DMS53 (cell line): ENCODE measurements at regions not wholly inside any gene's neighbourhood (a gene's known extent, or its start where the extent isn't known, plus 50 kb on each side); places are given as distances from the start of the nearest gene placed in this dataset.

ENCODE experiments used
- DNase-seq: peaks from one replicate; lab custom pipeline; 2025; lab: John Stamatoyannopoulos, UW

DNA sequence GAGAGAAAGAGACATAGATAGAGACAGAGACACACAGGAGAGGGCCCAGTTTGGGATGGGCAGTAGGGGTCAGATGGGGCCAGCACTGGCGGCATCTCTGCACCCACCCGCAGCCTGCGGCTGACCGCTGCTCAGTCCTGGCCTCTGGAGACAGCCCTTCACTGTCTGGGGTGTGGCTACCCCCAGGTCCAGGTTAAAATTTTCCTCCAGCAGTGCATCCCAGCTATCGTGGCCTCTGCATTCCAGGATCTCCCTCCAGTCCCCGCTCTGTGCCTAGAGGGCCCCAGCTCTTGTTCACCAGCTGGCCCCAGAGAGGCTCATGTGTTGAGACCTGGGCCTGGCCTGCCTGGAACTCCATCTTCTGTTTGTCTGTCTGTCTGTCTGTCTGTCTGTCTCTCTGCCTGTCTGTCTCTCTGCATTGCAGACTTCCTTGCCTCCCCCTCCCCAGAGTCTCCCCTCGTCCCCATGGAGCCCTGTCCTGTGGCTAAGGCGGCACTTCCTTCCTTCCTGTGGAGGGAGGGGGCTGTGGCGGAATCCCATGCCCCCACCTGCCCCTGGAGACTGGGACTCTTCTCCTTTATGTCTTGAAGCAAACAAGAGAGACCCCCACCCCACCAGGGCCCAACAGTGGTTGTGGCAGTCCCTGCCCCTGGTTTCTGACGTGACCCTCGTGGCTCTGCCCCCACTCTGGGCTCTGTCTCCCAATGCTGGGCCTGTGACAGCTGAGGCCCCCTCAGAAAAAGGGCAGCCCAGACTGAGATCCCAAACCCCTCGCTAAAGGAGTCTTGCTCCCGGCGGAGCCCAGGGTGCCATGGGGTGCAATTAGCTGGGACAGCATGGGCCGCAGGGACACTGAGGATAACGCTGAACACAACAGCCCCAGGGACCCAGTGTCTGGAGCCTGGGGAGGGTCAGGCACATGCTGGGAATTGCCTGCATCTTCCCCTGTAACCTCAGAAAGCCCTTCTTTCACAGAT lies 241.8 kb downstream of the NPHP4 start:
- DNase-seq, result no peak

DNA sequence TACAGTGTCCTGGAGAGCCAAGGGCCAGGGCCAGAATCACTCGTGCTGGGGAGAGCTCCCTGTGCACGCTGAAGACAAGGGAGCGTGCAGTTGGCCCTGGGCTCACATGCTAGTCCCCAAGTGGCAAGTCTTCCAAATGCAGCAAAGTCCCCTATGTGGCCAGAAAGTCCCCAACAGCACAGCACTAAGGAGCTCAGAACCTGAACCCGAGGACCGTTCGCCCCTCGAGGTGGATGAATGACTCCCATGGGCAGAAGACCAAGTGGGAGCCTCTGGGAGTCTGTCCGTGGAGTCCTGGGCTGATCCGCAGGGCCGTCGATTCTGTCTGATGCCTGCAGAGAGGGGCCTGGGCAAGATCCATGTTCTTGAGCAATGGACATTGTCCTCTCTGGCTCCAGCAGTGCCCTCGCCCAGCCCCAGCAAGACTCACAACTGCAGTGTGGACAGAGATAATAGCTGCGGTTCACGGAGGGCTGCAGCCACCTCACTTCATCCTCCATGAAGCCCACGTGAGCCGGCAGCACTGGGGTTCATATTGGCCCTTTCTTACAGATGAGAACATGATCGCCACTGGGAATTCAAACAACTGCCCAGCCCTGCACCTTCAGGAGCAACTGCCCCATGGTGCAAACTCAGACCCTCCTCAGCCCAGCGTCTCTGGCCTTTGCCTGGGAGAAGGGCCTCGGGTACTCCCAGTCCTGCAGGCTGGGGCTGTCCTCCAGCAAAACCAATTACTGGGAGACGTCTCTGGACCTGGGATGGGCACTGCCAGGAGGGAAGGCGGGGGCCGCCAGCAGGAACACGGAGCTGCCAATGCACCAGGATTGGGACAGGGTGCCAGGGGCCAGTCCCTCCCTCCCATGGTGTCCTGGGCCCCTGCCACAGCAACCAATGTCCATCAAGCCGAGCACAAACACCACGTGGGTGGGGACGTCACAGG lies 243.7 kb downstream of the NPHP4 start:
- DNase-seq, result no peak

DNA sequence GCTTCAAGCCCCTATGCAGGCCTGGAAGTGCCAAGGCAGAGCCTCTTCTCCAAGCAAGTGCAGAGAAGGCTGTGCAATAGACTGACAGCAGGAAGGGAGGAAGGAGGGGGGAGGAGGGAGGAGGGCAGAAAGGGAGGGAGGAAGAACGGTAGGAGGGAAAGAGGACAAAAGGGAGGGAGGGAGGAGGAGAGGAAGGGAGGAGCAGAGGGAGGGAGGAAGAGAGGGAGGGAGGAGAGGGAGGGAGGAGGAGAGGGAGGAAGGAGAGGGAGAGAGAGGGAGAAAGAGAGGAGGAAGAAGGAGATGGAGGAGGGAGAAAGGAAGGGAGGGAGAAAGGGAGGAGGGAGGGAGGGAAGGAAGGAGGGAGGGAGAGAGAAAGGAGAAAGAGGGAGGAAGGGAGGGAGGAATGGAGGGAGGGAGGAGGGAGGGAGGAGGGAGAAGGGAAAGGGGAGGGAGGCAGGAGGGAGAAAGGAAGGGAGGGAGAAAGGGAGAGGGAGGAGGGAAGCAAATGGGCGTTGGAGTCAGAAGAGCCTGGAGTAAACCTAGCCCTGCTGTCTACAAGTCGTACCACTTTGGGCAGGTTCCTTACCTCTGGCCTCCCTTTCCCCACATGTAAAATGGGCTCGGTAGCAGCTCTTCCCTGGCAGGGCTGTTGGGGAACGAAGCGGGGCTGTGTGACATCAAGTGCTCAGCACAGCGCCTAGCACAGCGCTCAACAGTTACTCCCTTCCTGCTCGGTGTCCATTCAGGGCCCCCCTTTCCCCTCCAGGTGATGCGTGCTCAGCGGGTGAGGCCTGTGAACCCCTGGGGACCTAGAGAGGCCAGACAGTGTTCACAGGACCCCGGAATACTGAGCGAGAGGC lies 244.6 kb downstream of the NPHP4 start:
- no peak for DNase-seq

DNA sequence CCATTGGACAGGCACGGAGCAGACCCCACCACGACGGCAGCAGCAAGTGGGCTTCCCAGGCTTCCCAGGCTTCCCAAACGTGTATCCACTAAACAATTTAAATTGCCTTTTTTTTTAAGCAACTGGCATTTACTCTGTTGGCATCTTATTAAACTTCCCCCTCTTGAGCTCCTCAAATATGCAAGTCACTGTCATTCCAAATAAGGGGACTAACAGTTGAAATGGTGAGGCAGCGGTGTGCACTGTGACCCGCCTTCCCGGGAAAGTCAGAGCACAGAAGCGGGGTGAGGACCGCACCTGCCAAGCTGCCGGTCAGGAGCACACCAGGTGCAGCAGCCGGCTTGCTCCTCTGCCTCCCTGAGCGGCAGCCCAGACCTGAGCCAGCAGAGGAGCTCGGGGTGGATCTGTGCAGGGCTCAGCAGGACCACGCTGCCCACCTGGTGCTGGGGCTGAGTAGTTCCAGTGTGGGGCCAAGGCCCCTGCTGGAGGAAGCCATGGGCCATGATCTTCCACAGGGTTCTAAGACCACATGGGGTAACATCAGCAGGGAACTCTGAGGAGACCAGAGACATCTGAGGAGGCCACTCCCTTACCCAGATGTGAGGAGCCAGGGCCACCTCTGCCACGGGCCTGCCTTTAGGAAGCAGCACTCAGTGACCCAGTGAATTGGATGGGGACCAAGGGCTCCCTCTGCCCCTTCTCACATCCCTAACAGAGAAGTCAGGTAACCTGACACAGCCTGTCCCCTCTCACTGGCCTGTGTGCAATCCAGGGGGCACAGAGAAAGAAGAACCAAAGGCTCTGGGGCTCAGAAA lies 245.4 kb downstream of the NPHP4 start:
- DNase-seq, result no peak

DNA sequence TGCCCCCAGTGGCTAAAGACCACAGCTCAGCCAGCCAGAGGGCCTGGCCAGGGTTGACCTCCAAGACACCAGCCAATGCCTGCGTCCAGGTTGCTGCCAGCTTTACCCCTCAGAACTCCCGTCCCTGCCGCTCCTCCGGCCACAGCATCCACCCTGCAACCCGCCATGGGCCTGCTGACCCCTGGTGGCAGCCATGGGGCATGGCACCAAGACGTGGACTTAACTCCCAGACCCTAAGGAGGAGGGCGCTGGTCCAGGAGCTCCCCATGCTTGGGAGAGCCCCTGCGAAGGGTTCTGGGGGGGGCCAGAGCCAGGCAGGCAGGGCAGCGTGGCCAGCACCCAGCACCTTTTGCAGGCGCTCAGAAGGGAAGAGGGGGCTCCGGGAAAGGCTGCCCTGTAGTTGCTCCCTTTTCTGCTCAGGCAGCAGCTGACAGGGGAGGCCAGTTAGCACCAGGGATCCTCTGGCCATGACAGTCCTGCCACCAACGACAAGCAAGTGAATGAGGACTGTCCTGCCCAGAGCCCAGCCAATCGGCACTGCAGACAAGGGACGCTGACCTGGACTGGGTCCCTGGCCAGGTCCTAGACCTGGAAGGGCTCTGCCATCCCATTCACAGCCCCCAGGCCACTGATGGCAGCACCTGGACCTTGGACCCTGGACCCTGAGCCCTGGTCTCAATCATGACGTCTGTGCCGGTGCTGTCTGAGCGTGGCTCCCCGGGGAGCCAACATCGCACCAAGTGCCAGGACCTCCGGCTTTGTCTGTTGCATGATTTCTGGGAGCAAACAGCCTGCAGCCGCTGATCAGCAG lies 246.2 kb downstream of the NPHP4 start:
- peak; percentile 80 for DNase-seq

DNA sequence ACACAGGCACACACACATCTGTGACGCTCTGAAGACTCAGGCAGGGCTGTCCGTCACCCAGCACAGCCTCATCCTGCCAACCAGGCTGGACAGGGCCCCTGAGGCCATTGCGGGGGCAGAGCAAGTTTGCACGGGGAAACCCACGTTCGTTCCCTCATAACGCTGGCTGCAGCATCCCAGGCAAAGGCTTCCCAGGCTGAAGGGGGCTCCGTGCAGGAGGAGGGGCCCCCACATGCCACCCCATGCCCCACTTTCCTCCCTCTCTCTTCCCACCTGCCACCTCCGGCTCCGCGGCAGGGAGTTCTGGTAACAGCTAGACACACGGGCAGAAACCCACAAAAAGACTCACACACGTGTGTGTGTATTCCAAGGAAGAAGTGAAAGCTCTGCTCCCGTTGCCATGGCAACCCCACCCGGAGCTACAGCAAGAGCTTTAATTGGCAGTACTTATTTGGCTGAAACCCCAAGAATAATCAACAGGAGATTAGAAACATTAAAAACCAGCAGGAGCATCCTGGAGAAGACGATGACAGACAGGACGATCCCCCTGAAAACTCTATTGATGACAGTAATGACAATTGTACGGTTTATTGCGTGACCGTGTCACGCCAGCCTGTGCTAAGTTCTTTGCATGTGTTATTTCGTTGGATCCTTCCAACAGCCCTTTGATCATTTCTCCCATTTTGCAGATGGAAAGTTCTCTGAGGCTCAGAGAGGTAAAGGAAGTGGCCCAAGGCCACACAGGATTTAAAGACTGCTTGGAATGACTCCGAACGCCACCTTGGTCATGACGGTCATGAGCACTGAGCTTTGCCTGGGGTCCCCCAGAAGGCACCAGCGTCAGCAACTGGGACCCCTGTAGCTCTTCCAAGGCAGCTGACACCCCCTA lies 247.1 kb downstream of the NPHP4 start:
- DNase-seq, result peak; percentile 25

DNA sequence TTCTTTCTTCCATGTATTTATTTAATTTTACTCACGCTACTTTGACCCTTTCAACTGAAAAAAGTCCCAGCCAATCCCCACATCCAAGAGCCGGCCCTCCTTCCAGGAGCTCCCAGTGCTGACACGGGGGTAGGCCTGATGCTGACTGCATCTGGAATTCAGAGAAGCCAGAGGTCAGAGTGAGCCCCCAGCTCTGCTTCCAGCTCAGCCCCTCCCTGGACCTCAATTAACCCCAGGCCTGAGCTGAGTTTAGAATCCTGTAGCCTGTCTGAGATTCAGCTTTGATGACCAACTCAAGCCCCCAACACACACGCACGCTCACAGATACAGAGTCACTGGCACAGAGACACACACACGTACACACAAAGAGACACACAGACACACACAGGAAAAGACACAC lies 247.9 kb downstream of the NPHP4 start:
- no peak for DNase-seq

DNA sequence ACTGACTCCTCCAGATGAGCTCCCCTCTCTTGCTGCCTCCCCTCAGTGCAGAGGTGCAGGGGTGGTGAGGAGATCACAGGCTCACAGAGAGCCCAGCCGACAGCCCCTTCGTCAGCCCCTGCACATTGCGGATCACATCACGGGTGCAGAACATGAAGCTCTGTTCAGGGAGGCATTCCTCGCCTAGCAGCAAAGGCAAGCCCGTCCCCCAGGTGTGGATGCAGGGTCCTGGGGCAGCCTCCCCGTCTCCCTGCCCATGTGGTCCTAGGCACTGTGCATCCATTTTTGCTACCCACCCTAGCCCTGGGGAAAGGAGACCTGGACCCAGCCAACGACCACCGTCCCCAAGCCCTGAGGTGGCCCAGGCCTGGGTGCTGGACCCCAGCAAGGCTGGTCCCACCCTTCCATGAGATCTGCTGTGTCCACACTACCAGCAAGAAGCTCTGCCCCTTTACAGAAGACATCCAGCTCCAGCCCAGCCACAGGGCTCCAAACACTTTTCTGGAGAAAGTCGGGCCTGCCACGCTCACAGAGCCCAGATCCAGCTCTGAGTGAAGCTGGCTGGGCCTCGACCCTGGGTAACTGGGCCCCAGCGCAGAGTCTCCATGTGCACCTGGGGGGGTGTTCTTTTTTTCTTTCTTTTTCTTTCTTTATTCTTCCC lies 248.7 kb downstream of the NPHP4 start:
- no peak for DNase-seq

DNA sequence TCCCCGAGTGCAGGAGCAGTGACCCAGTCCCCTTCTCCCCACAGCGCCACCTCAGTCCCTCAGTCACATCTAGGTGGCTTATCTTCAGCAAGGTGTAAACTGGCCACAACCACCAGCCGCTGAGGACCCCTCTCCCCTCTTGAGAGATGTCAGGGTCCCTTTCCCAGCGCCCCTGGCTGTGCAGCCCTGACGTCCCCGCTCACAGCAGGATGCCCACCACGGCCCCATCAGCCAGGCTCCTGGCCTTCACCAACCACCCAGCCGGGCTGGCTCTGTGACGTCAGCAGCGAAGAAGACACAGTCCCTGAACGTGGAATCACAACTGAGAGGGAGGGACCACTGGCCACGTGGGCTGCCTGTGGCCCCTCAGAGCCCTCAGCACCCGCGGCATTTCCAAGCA lies 249.4 kb downstream of the NPHP4 start:
- DNase-seq, result no peak

DNA sequence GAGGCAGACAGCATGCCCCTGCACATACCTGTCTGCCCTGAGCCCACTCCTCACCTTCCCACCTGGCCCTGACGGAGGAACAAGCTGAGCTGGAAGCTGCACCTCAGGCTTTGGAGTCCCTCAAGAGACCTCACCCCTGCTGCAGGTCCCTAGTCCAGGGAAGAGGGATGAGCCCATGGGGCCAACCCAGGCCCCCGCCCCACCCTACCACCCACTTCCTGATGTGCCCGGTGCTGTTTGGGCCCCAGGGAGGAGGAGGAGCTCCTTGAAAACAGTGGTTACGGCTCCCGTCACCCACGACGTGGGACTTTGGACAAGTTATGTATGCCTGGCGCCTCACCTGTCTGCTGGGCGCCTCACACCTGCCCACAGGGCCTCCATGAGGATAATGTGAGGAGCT lies 250.2 kb downstream of the NPHP4 start:
- no peak for DNase-seq

DNA sequence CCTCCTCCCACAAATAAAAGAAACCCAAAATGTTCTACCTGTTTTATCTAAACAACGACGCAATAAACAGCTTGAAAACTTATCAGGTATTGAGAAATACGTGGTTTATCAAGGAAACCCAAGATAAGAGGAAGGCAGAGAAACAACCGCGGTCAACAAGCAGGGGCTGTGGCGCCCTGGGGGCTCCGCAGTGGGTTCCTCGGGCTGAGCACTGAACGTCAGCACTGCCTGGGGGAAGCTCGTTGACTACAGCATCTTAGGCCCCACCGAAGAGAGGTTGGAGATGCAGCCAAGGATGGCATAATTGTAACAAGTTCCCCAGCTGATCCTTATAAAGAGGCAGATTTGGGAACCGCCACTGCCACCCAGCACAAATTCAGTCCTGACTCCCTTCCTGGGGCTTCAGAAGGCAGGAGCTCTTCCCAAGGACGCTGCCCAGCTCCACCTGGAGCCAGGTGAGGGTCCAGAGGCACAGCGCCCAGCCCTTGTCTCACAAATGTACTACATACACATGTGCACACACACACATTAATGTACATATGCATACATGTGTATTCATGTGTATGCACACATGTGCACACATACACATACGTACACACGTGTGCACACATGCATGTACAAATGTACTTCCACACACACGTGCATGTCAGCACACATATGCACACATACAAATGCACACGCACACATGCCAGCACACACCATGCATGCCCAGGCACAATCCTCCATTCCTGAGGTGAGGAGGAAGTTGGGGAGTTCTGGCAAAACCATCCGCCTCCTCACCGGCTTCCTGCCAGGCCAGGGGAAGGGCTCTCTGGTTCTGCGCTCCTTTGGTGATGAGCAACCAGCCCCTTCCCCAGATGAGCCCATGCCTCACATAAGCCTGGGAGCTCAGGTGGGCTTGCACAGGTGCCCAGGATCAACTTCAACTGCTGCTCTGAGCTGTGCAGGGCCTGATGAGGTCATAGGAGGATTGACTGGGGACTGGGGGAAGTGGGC lies 251.1 kb downstream of the NPHP4 start:
- no peak for DNase-seq

DNA sequence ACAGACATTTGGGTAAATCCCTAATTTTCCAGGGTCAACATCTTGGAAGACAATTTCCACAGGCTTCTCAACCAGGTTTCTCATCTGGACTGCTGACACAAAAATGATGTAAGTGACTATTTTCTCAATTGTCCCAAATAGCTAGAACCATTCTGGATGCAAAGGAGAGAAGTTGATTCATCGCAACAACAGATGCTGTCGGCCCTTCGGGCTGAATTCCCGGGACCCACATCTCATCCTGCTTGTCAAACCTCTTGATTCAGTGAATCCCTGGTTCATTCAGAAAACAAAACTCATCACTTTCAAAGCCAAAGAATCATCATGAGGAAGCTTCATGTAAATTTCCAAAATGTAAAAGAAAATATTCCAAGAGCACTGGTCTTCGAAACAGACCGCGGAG lies 251.8 kb downstream of the NPHP4 start:
- no peak for DNase-seq

DNA sequence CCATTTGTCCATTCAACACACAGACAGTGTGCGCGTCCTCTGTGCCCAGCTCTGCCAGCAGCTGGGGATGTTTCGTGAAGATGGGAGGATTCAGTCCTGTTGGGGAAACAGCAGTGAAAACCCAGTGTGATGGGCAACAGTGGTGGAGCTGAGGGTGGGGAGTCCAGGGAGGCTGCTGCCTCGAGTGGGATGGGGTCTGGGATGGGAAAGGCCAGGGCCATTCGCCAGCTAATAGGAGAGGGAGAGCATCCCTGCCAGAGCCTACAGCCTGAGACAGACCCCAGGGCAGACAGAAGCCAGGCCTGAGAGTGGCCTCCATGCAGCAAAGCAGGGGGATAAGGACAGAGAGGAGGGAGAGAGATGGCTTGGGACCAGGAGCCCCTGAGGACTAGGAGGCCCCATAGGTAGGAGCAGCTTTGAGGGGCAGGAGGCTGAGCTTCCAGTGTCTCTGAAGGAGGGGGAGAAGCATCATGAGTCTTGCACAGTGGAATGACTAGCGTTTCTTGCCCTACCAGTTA lies 252.6 kb downstream of the NPHP4 start:
- DNase-seq, result no peak

DNA sequence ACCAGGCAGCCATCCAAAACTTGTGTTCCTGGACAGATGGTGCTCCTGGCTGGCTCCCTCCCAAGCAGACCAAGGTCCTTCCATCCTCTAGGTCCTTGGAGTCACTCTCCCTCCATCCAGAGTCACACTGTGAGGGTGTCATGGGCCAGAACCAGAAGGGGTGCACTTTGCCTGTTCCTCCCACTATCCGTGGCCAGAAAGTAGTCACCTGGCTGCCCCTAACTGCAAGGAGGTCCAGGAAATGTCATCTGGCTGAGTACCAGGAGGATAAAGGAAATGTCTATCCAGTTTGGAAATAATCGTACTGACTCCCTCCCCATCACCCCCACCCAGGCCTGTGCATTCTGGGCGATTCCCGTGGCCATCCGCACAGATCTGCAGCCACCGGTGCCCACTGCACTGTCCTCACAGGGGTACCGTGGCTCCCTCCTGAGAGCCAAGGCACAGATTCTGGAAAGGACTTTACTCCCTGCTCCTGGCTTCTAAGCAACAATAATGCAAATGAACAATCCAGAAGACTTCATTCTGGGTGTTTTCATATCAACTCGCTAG lies 253.2 kb downstream of the NPHP4 start:
- no peak for DNase-seq

DNA sequence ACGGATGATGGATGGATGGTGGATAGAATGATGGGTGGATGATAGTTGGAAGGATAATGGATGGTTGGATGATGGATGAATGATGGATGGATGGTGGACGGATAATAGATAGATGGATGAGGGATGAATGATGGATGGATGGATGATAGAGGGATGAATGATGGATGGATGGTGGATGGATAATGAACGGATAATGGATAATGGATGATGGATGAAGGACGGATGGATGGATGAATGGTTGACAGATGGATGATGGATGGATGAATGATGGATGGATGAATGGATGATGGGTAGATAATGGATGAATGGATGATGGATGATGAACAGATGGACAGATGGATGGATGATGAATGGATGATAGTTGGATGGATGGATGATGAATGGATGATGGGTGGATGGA lies 255.1 kb downstream of the NPHP4 start:
- no peak for DNase-seq

DNA sequence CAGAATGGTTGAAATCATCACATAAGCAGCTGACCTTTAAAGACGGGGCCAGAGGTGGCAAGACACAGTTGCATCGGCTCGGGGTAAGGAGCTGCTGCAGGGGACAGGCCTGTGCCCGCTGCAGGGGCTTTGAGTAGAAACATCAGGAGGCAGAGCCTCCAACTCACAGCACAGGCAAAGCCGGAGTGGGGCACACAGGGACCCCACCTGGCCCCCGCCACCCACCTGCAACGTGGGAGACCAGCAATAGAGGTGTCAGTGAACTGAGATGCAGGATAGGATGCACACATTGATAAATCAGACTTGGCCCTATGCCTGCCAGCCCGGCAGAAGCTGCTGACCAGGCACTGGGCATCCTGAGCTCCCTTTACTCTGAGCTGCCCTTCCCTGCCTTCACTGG lies 257.2 kb downstream of the NPHP4 start:
- DNase-seq, result no peak

DNA sequence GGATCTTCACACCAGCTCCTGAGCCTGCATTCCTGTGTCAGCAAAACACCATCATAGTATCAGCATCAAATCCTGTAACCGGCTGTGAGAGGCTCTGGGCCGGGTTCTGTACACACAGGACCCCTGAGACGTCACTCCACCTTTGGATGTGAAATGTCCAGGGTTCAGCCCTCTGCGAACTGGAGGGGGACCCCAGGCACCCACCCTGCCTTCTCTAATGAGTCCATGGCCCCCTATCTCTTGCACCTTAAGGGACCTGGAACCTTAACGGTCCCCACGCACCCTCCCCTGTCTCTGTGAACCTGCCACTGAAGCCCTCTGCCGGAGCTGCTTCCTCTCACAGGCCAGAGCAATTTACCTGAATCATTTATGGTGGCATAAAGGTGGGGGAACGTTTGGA lies 257.8 kb downstream of the NPHP4 start:
- DNase-seq, result no peak
